GM12878 (cell line): ENCODE measurements at regions not wholly inside any gene's neighbourhood (a gene's known extent, or its start where the extent isn't known, plus 50 kb on each side); places are given as distances from the start of the nearest gene placed in this dataset.

Experiments used
- ATAC-seq: fragments of 200-7000 bp; cut with Tn5 transposase; 3 replicates; pipeline ENCODE4 v1.9.1; 2020; ENCODE audit warnings: mild to moderate bottlenecking, moderate library complexity
- BruUV-seq: library from RNA; stranded (reverse); fragments of 400-500 nt; replicated peaks from 2 replicates; lab custom pipeline; 2021; lab: Mats Ljungman, UMichigan
- CTCF ChIA-PET: fragments of 300-600 bp; sonication (Branson Sonifier 250); formaldehyde crosslinking; extraction: SDS; loops from one replicate; lab custom pipeline; 2021; ENCODE audit warnings: inconsistent platforms; lab: Yijun Ruan, JAX
- POLR2A ChIA-PET: fragments of 350-600 bp; formaldehyde crosslinking; extraction: SDS; loops from one replicate; lab custom pipeline; 2021; ENCODE audit warnings: inconsistent platforms; lab: Charles Lee
- RAD21 ChIA-PET: fragments of 300-600 bp; sonication (Branson Sonifier 250); formaldehyde crosslinking; loops from one replicate; lab custom pipeline; 2023; ENCODE audit warnings: antibody characterized with exemption; ENCODE audit not compliant: unreplicated experiment; lab: Charles Lee
- SMC1A ChIA-PET: fragments of 300-600 bp; sonication (Branson Sonifier 250); formaldehyde crosslinking; loops from one replicate; lab custom pipeline; 2023; ENCODE audit not compliant: unreplicated experiment, uncharacterized antibody; lab: Charles Lee
- DNase-seq: peaks from one replicate; pipeline ENCODE4 v3.0.0-alpha.2; 2011; ENCODE audit warnings: low read depth, low spot score
- FAIRE-seq: peaks from 3 replicates; lab custom pipeline; 2011; peaks lifted over from hg19 to GRCh38; lab: Jason Lieb, UNC
- H2AFZ ChIP-seq: 2 replicates; pipeline ENCODE4 v1.6.0; 2011; ENCODE audit warnings: low read depth, low read length, control low read depth; ENCODE audit not compliant: control insufficient read depth
- H3K27ac ChIP-seq: 2 replicates; pipeline ENCODE4 v1.5.1; 2011; ENCODE audit warnings: control low read depth; ENCODE audit not compliant: control insufficient read depth, insufficient read depth
- H3K27me3 ChIP-seq, 2 experiments: replicated peaks in 1 of 2; 2 replicates each; pipeline versions ENCODE4 v1.6.0 to v1.6.1; 2011; ENCODE audit warnings: low read length in 1 of 2; ENCODE audit not compliant: control insufficient read depth in 2 of 2, insufficient read depth in 2 of 2
- H3K36me3 ChIP-seq, 2 experiments: 2 replicates each; pipeline ENCODE4 v1.5.1; 2011; ENCODE audit warnings: low read length in 1 of 2; ENCODE audit not compliant: control insufficient read depth in 2 of 2, insufficient read depth in 2 of 2
- H3K4me1 ChIP-seq: 2 replicates; pipeline ENCODE4 v1.6.1; 2011; ENCODE audit warnings: mild to moderate bottlenecking, low read length, moderate library complexity, mixed read lengths; ENCODE audit not compliant: control insufficient read depth, insufficient read depth
- H3K4me2 ChIP-seq: 2 replicates; pipeline ENCODE4 v1.6.0; 2011; ENCODE audit warnings: control low read depth; ENCODE audit not compliant: control insufficient read depth, insufficient read depth
- H3K4me3 ChIP-seq: fragments of 200-600 bp; sonication (generic); 2 replicates; pipeline ENCODE4 v1.5.1; 2016
- H3K79me2 ChIP-seq: 2 replicates; pipeline ENCODE4 v1.6.0; 2011; ENCODE audit warnings: low read length; ENCODE audit not compliant: control insufficient read depth, insufficient read depth
- H3K9ac ChIP-seq: 2 replicates; pipeline ENCODE4 v1.8.0; 2011; ENCODE audit warnings: low read length, control low read depth, mixed read lengths; ENCODE audit not compliant: control insufficient read depth, insufficient read depth
- H3K9me3 ChIP-seq: replicated peaks from 3 replicates; pipeline ENCODE4 v1.5.1; 2011; ENCODE audit warnings: mild to moderate bottlenecking, low read length; ENCODE audit not compliant: control insufficient read depth, insufficient read depth
- H4K20me1 ChIP-seq: 2 replicates; pipeline ENCODE4 v1.6.0; 2011; ENCODE audit not compliant: control insufficient read depth, insufficient read depth
- ATF7 ChIP-seq: fragments of 450-650 bp; IDR thresholded peaks from 2 replicates; pipeline ENCODE4 v1.6.1; 2016; ENCODE audit warnings: low read depth, mild to moderate bottlenecking
- CREB1 ChIP-seq: IDR thresholded peaks from 2 replicates; pipeline ENCODE4 v1.6.1; 2012; ENCODE audit warnings: low read depth, mild to moderate bottlenecking, inconsistent platforms
- IKZF1 ChIP-seq: fragments of 450-650 bp; conservative IDR thresholded peaks from 2 replicates; pipeline ENCODE4 v1.6.1; 2017; ENCODE audit warnings: antibody characterized with exemption, mild to moderate bottlenecking
- IKZF2 ChIP-seq, 2 experiments: fragments of 450-650 bp; IDR thresholded peaks; 2 replicates each; pipeline ENCODE4 v1.6.1; 2017; ENCODE audit warnings: mild to moderate bottlenecking in 2 of 2, moderate library complexity in 2 of 2
- JUNB ChIP-seq: IDR thresholded peaks from 2 replicates; pipeline ENCODE4 v1.6.1; 2016; ENCODE audit warnings: antibody characterized with exemption, mild to moderate bottlenecking
- JUND ChIP-seq: IDR thresholded peaks from 2 replicates; pipeline ENCODE4 v1.6.1; 2012; ENCODE audit warnings: low read depth, mild to moderate bottlenecking, low read length, improper control_type of control experiment, moderate library complexity
- MEF2B ChIP-seq: fragments of 450-650 bp; IDR thresholded peaks from 2 replicates; pipeline ENCODE4 v1.6.1; 2018; ENCODE audit warnings: mild to moderate bottlenecking, moderate library complexity; ENCODE audit not compliant: partially characterized antibody, poor library complexity, severe bottlenecking
- MTA3 ChIP-seq: IDR thresholded peaks from 2 replicates; pipeline ENCODE4 v1.6.1; 2012; ENCODE audit warnings: low read length, inconsistent platforms, borderline replicate concordance
- MXI1 ChIP-seq: fragments of 150-350 bp; IDR thresholded peaks from 2 replicates; pipeline ENCODE4 v1.6.1; 2011; ENCODE audit warnings: low read depth, mild to moderate bottlenecking, inconsistent platforms, low read length, improper control_type of control experiment
- NFIC ChIP-seq: IDR thresholded peaks from 2 replicates; pipeline ENCODE4 v1.6.1; 2012; ENCODE audit warnings: low read depth, mild to moderate bottlenecking, inconsistent platforms, low read length, moderate library complexity
- NFXL1 ChIP-seq: fragments of 450-650 bp; IDR thresholded peaks from 2 replicates; pipeline ENCODE4 v1.6.1; 2017; ENCODE audit warnings: antibody characterized with exemption, mild to moderate bottlenecking, borderline replicate concordance
- POLR2AphosphoS2 ChIP-seq: IDR thresholded peaks from 2 replicates; pipeline ENCODE4 v1.6.1; 2011; ENCODE audit warnings: low read depth, mild to moderate bottlenecking, low read length, improper control_type of control experiment, moderate library complexity
- RAD51 ChIP-seq: fragments of 450-650 bp; IDR thresholded peaks from 2 replicates; pipeline ENCODE4 v1.6.1; 2016; ENCODE audit warnings: moderate library complexity, mild to moderate bottlenecking, inconsistent platforms
- RELA ChIP-seq: fragments of 450-650 bp; IDR thresholded peaks from 2 replicates; pipeline ENCODE4 v1.8.0; 2014; ENCODE audit warnings: borderline replicate concordance; ENCODE audit not compliant: partially characterized antibody
- YBX1 ChIP-seq: fragments of 450-650 bp; IDR thresholded peaks from 2 replicates; pipeline ENCODE4 v1.6.1; 2016; ENCODE audit warnings: antibody characterized with exemption
- ZZZ3 ChIP-seq: IDR thresholded peaks from 2 replicates; pipeline ENCODE4 v1.6.1; 2011; ENCODE audit warnings: low read depth; ENCODE audit not compliant: control insufficient read depth, insufficient read length
- WGBS: methylation state at CpG from one replicate; pipeline ENCODE4 v1.1.6; 2016; ENCODE audit warnings: low lambda C conversion rate; ENCODE audit not compliant: insufficient replicate concordance, insufficient coverage; ENCODE audit errors: missing lambda C conversion rate; 5-methylcytosine and 5-hydroxymethylcytosine counted together
- in situ Hi-C: fragments of 300-500 bp; cut with MboI; formaldehyde crosslinking; loops from 9 replicates; pipeline ENCODE4 v1.14.3; 2018; ENCODE audit warnings: mixed read lengths
- intact Hi-C: fragments of 100-400 bp; cut with micrococcal nuclease; formaldehyde crosslinking; loops from one replicate; pipeline ENCODE4 v1.14.2; 2022; ENCODE audit not compliant: unreplicated experiment
- TF ChIP-seq, protein P1 (sequence below): fragments of 150-350 bp; IDR thresholded peaks from 2 replicates; pipeline ENCODE4 v1.6.1; 2014; ENCODE audit warnings: mild to moderate bottlenecking, low read depth, low read length

DNA sequence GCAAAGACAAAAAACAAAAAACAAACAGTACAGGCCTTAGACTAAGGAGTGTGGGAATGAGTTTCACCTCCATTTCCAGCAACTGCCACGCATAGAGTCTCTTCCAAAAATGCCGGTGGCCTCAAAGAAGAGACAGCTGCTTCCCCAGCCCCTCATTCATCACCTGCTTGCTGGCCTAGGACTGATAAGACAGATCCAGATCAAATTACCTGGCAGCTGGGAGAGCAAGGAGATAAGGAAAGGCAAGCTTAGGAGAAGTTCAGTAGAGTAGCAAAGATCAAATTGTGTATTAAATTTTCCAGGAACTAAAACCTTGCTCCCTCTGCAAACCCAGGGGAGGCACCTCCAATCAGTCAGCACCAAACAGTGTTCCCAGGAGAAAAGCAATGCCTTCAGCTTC is 325.8 kb upstream of the CTNNB1 start:
- TF ChIP-seq ATF7 (no peak), JUND (no peak)
- no peak overlapping the region for H2AFZ ChIP-seq
- BruUV-seq, result no TSS peak
- H4K20me1 ChIP-seq, result no peaks in the 10 kb centered on the region
- H3K9me3 ChIP-seq, result no peaks in the 10 kb centered on the region
- FAIRE-seq (no peak), ATAC-seq (no peak), DNase-seq (no peak)
- in situ Hi-C loops (no loop called here), intact Hi-C loops (no loop called here)
- 0% methylated on average over 2 of the region's 2 CpGs for WGBS
- SMC1A ChIA-PET, result no interaction called here
- H3K4me1 ChIP-seq, result no peaks in the 10 kb centered on the region
- RAD21 ChIA-PET, result no interaction called here
- H3K4me3 ChIP-seq, result no peak overlapping the region
- no peaks in the 10 kb centered on the region for H3K27me3 ChIP-seq
- no peak overlapping the region for H3K9ac ChIP-seq
- no peak overlapping the region for H3K27ac ChIP-seq
- no peaks in the 10 kb centered on the region for H3K79me2 ChIP-seq
- POLR2A ChIA-PET, result no interaction called here
- CTCF ChIA-PET, result no interaction called here
- no peaks in the 10 kb centered on the region for H3K36me3 ChIP-seq
- H3K4me2 ChIP-seq, result no peak overlapping the region

DNA sequence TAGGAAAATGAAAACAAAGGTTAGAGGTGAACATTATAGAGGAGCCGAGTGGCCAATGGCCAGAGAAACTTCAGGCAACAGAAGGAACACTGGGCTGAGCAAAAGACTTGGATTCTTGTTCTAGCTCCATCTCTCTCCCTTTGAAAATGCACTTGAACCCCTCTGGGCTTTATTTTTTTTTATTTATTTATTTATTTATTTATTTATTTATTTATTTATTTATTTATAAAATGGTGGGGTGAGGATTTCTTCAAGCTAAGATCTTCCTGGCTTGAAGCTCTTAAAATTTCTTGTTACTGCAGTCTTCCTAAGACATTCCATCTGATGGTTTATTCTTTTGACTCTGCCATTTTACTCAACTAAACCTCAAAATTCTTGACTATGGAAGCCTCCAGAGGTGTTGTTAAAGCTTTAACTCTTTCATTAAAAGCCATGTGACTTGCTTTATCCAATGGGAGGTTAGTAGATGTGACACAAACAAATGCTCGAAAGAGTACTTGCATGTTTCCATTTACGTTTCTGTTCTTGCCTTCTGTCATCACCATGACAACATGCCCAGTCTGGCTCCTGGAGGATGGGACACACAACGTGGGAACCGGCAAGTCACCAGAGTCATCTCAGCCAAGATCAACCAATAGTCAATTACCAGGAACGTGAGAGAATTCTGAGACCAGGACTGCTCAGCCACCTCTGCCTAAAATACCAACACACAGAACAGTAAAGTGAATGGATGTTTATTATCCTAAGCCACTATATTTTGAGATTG is 325.2 kb upstream of the CTNNB1 start:
- 52% methylated on average over 6 of the region's 6 CpGs for WGBS
- CTCF ChIA-PET, result no interaction called here

More for the DNA sequence above, 325.2 kb upstream of the CTNNB1 start:
- Histone ChIP-seq H3K9ac (no peak overlapping the region), H3K27ac (no peak overlapping the region), H2AFZ (no peak overlapping the region), H3K27me3 (no peaks in the 10 kb centered on the region), H3K9me3 (no peaks in the 10 kb centered on the region), H3K4me2 (no peak overlapping the region), H3K36me3 (no peaks in the 10 kb centered on the region), H3K4me3 (no peak overlapping the region), H4K20me1 (no peaks in the 10 kb centered on the region), H3K4me1 (no peaks in the 10 kb centered on the region), H3K79me2 (no peaks in the 10 kb centered on the region)
- intact Hi-C loops (no loop called here), in situ Hi-C loops (no loop called here)
- ATAC-seq (no peak), DNase-seq (no peak), FAIRE-seq (no peak)
- TF ChIP-seq IKZF1, result no peak
- TF ChIP-seq JUNB, result no peak
- no peak for TF ChIP-seq MEF2B
- no peak for TF ChIP-seq YBX1
- TF ChIP-seq MTA3, result no peak
- TF ChIP-seq IKZF2 (IDR thresholded peaks at IDR 0.05), result no peak
- TF ChIP-seq, protein P1, sequence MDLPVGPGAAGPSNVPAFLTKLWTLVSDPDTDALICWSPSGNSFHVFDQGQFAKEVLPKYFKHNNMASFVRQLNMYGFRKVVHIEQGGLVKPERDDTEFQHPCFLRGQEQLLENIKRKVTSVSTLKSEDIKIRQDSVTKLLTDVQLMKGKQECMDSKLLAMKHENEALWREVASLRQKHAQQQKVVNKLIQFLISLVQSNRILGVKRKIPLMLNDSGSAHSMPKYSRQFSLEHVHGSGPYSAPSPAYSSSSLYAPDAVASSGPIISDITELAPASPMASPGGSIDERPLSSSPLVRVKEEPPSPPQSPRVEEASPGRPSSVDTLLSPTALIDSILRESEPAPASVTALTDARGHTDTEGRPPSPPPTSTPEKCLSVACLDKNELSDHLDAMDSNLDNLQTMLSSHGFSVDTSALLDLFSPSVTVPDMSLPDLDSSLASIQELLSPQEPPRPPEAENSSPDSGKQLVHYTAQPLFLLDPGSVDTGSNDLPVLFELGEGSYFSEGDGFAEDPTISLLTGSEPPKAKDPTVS, result no peak
- TF ChIP-seq CREB1, result no peak
- no peak for TF ChIP-seq RELA
- no peak for TF ChIP-seq NFXL1
- TF ChIP-seq MXI1, result no peak
- no peak for TF ChIP-seq ZZZ3
- TF ChIP-seq RAD51, result no peak
- TF ChIP-seq NFIC, result no peak
- no peak for TF ChIP-seq POLR2AphosphoS2
- no TSS peak for BruUV-seq
- SMC1A ChIA-PET, result no interaction called here
- POLR2A ChIA-PET, result no interaction called here
- RAD21 ChIA-PET, result no interaction called here
